Panc1 (cell line): ENCODE measurements at regions not wholly inside any gene's neighbourhood (a gene's known extent, or its start where the extent isn't known, plus 50 kb on each side); places are given as distances from the start of the nearest gene placed in this dataset.

ENCODE experiments used
- CTCF ChIP-seq: fragments of 450-650 bp; IDR thresholded peaks from 2 replicates; pipeline ENCODE4 v1.5.1; 2017; ENCODE audit warnings: mild to moderate bottlenecking
- POLR2AphosphoS5 ChIP-seq: IDR thresholded peaks from 2 replicates; pipeline ENCODE4 v1.6.1; 2012; ENCODE audit warnings: mild to moderate bottlenecking, low read depth, low read length, moderate library complexity
- REST ChIP-seq, 2 experiments: IDR thresholded peaks; 2 replicates each; pipeline ENCODE4 v1.6.1; 2011 to 2012; ENCODE audit warnings: low read depth in 2 of 2, control low read depth in 1 of 2, low read length in 1 of 2, mild to moderate bottlenecking in 1 of 2, moderate library complexity in 1 of 2; ENCODE audit not compliant: insufficient read depth in 1 of 2
- SIN3A ChIP-seq: IDR thresholded peaks from 2 replicates; pipeline ENCODE4 v1.6.1; 2012; ENCODE audit warnings: low read depth, mild to moderate bottlenecking, low read length, moderate library complexity, borderline replicate concordance; ENCODE audit not compliant: insufficient read depth

- TF ChIP-seq CTCF, result no peak
- no peak for TF ChIP-seq POLR2AphosphoS5
- no peak for TF ChIP-seq REST (IDR thresholded peaks at IDR 0.05; ENCODE audit: insufficient read depth in 1 of 2, low read depth in 2 of 2, low read length in 1 of 2)
- TF ChIP-seq SIN3A, result no peak
Measured at GRCh38 chr7:159329818-159330378, 185.2 kb upstream of the VIPR2 start.
